ENCODE measurements at regions not wholly inside any gene's neighbourhood (a gene's known extent, or its start where the extent isn't known, plus 50 kb on each side); places are given as distances from the start of the nearest gene placed in this dataset.

DNA sequence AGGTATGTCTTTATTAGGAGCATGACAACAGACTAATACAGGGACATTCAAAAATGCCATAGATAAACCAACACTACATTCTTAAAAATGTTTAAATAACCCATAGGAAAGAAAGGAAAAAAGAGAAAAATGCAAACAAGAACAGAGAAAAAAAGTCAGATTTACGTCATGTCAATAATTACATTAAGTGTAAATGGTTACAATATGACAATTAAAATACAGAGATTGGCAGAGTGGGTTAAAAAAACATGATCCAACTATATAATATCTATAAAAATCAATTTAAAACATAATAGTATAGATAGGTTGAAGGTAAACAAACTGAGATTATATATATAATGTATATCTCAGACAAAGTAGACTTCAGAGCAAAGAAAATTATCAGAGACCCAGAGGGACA lies 255.8 kb downstream of the ANAPC1 start:
- no peaks in the 10 kb centered on the region for H3F3A ChIP-seq (ENCODE audit: low read depth)
- no peak overlapping the region for H3K4me2 ChIP-seq (ENCODE audit: low read depth, low read length, poor library complexity, severe bottlenecking)
- no peak overlapping the region for H3K9ac ChIP-seq (ENCODE audit: low read depth, low read length, poor library complexity, severe bottlenecking)
- H3K27me3 ChIP-seq (ENCODE audit: insufficient read depth, low read length, poor library complexity, severe bottlenecking): no peaks in the 10 kb centered on the region
- no peaks in the 10 kb centered on the region for H3K9me2 ChIP-seq (replicated peaks; ENCODE audit: low read depth, low read length)
- H4K20me1 ChIP-seq (ENCODE audit: insufficient read depth, low read length, poor library complexity, severe bottlenecking): no peaks in the 10 kb centered on the region
- H3K9me3 ChIP-seq (ENCODE audit: insufficient read depth, low read depth, low read length): peaks cover 5% of the 10 kb centered on the region; the same call in 1 of the 2 replicates
- H3K36me3 ChIP-seq (ENCODE audit: insufficient read depth, low read length): no peaks in the 10 kb centered on the region
- no peak for TF ChIP-seq EZH2phosphoT487 (IDR thresholded peaks at IDR 0.05; ENCODE audit: borderline replicate concordance)
- TF ChIP-seq, protein P1, sequence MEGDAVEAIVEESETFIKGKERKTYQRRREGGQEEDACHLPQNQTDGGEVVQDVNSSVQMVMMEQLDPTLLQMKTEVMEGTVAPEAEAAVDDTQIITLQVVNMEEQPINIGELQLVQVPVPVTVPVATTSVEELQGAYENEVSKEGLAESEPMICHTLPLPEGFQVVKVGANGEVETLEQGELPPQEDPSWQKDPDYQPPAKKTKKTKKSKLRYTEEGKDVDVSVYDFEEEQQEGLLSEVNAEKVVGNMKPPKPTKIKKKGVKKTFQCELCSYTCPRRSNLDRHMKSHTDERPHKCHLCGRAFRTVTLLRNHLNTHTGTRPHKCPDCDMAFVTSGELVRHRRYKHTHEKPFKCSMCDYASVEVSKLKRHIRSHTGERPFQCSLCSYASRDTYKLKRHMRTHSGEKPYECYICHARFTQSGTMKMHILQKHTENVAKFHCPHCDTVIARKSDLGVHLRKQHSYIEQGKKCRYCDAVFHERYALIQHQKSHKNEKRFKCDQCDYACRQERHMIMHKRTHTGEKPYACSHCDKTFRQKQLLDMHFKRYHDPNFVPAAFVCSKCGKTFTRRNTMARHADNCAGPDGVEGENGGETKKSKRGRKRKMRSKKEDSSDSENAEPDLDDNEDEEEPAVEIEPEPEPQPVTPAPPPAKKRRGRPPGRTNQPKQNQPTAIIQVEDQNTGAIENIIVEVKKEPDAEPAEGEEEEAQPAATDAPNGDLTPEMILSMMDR (conservative IDR thresholded peaks at IDR 0.05; ENCODE audit: low read length): no peak
- peaks cover 30% of the 10 kb centered on the region for H3K4me1 ChIP-seq (ENCODE audit: insufficient read depth, low read length, poor library complexity, severe bottlenecking)
- no peak overlapping the region for H2AFZ ChIP-seq (ENCODE audit: low read length)
- H3K4me3 ChIP-seq (ENCODE audit: low read length, poor library complexity, severe bottlenecking): no peak overlapping the region
- no peaks in the 10 kb centered on the region for H3K79me2 ChIP-seq (ENCODE audit: insufficient read depth, low read length)

DNA sequence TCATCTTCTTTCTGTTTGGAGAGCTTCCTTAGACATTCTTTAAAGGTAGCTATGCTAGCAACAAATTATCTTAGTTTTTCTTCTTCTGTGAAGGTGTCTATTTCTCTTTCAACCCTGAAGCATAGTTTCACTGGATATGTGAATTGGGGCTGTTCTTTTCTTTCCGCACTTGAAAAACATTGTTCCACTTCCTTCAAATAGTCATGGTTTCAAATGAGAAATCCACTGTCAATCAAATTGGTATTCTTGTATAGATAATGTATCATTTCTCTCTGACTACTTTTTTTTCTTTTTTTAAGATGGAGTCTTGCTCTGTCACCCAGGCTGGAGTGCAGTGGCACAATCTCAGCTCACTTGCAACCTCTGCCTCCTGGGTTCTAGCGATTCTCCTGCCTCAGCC lies 254.0 kb downstream of the ANAPC1 start:
- no peak overlapping the region for H3K4me3 ChIP-seq (ENCODE audit: low read length, poor library complexity, severe bottlenecking)
- no peak overlapping the region for H3K9ac ChIP-seq (ENCODE audit: low read depth, low read length, poor library complexity, severe bottlenecking)

DNA sequence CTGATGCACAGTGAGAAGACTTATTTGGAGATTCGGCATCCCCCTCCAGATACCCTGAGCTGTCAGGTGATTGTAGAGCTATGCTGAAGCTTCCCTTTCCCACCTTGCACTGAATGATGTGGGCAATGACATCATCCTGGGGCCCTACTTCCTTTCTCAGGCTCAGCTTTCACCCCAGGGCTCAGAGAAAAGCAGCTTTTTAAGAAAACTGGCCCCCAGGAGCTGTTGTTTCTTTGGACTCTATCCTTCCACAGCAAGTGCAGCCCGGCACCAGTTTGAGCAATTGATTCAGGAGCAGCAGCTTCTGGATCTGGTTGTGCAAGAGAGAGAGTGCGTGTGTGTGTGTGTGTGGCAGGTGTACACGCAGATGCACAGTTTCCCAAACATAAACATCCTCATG lies 251.3 kb downstream of the ANAPC1 start:
- Histone ChIP-seq H3K9me2 (replicated peaks; ENCODE audit: low read depth, low read length) (no peaks in the 10 kb centered on the region), H4K20me1 (ENCODE audit: insufficient read depth, low read length, poor library complexity, severe bottlenecking) (no peaks in the 10 kb centered on the region), H3F3A (ENCODE audit: low read depth) (no peaks in the 10 kb centered on the region), H2AFZ (ENCODE audit: low read length) (peak overlapping the region; percentile 61), H3K27me3 (ENCODE audit: insufficient read depth, low read length, poor library complexity, severe bottlenecking) (no peaks in the 10 kb centered on the region), H3K4me1 (ENCODE audit: insufficient read depth, low read length, poor library complexity, severe bottlenecking) (peaks cover 22% of the 10 kb centered on the region), H3K79me2 (ENCODE audit: insufficient read depth, low read length) (no peaks in the 10 kb centered on the region), H3K9ac (ENCODE audit: low read depth, low read length, poor library complexity, severe bottlenecking) (peak overlapping the region; percentile 16), H3K4me3 (ENCODE audit: low read length, poor library complexity, severe bottlenecking) (peak overlapping the region; percentile 28), H3K4me2 (ENCODE audit: low read depth, low read length, poor library complexity, severe bottlenecking) (peak overlapping the region; percentile 56), H3K36me3 (ENCODE audit: insufficient read depth, low read length) (no peaks in the 10 kb centered on the region), H3K9me3 (ENCODE audit: insufficient read depth, low read depth, low read length) (peaks cover 5% of the 10 kb centered on the region; the same call in 1 of the 2 replicates)
- TF ChIP-seq, protein P1 (conservative IDR thresholded peaks at IDR 0.05; ENCODE audit: low read length): no peak
- TF ChIP-seq EZH2phosphoT487 (IDR thresholded peaks at IDR 0.05; ENCODE audit: borderline replicate concordance): no peak

More for the DNA sequence above, 254.0 kb downstream of the ANAPC1 start:
- Histone ChIP-seq H3K79me2 (ENCODE audit: insufficient read depth, low read length) (no peaks in the 10 kb centered on the region), H3K9me3 (ENCODE audit: insufficient read depth, low read depth, low read length) (peaks cover 5% of the 10 kb centered on the region; the same call in 1 of the 2 replicates), H3F3A (ENCODE audit: low read depth) (no peaks in the 10 kb centered on the region), H3K4me1 (ENCODE audit: insufficient read depth, low read length, poor library complexity, severe bottlenecking) (peaks cover 35% of the 10 kb centered on the region), H3K36me3 (ENCODE audit: insufficient read depth, low read length) (no peaks in the 10 kb centered on the region), H3K9me2 (replicated peaks; ENCODE audit: low read depth, low read length) (no peaks in the 10 kb centered on the region), H4K20me1 (ENCODE audit: insufficient read depth, low read length, poor library complexity, severe bottlenecking) (no peaks in the 10 kb centered on the region), H3K27me3 (ENCODE audit: insufficient read depth, low read length, poor library complexity, severe bottlenecking) (no peaks in the 10 kb centered on the region), H3K4me2 (ENCODE audit: low read depth, low read length, poor library complexity, severe bottlenecking) (no peak overlapping the region), H2AFZ (ENCODE audit: low read length) (no peak overlapping the region)
- TF ChIP-seq, protein P1 (conservative IDR thresholded peaks at IDR 0.05; ENCODE audit: low read length): no peak
- no peak for TF ChIP-seq EZH2phosphoT487 (IDR thresholded peaks at IDR 0.05; ENCODE audit: borderline replicate concordance)
